ENCODE measurements at regions not wholly inside any gene's neighbourhood (a gene's known extent, or its start where the extent isn't known, plus 50 kb on each side); places are given as distances from the start of the nearest gene placed in this dataset.

DNA sequence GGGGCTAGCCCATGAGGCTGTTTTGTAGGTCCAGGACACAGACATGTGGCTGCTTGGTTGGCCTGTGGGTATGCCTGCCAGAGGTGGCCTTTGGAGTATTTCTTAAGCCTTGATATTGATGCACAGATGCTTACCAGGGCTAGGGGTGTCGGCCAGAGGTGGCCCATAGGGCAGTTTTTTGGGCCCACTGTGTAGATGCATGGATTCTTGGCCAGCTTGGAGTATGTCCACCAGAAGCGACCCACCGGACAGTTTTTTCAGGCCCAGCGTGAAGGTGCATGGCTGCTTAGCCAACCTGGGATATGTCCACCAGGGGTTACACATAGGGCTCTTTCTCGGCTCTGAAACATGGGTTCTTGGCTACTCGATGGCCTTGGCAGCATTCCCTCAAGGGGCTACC is 1199.1 kb downstream of the CNTNAP5 start:
- TF ChIP-seq, protein P1, sequence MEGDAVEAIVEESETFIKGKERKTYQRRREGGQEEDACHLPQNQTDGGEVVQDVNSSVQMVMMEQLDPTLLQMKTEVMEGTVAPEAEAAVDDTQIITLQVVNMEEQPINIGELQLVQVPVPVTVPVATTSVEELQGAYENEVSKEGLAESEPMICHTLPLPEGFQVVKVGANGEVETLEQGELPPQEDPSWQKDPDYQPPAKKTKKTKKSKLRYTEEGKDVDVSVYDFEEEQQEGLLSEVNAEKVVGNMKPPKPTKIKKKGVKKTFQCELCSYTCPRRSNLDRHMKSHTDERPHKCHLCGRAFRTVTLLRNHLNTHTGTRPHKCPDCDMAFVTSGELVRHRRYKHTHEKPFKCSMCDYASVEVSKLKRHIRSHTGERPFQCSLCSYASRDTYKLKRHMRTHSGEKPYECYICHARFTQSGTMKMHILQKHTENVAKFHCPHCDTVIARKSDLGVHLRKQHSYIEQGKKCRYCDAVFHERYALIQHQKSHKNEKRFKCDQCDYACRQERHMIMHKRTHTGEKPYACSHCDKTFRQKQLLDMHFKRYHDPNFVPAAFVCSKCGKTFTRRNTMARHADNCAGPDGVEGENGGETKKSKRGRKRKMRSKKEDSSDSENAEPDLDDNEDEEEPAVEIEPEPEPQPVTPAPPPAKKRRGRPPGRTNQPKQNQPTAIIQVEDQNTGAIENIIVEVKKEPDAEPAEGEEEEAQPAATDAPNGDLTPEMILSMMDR (IDR thresholded peaks at IDR 0.05; ENCODE audit: borderline replicate concordance) = no peak
- Histone ChIP-seq H3K36me3 (no peaks in the 10 kb centered on the region), H3K27ac (replicated peaks) (no peak overlapping the region), H3K27me3 (ENCODE audit: low read depth) (no peaks in the 10 kb centered on the region), H3K4me1 (no peaks in the 10 kb centered on the region), H3K4me3 (no peak overlapping the region), H3K9me3 (replicated peaks) (peaks cover 41% of the 10 kb centered on the region)
- DNase-seq = no peak
- intact Hi-C loops (cut with micrococcal nuclease) = no loop called here

DNA sequence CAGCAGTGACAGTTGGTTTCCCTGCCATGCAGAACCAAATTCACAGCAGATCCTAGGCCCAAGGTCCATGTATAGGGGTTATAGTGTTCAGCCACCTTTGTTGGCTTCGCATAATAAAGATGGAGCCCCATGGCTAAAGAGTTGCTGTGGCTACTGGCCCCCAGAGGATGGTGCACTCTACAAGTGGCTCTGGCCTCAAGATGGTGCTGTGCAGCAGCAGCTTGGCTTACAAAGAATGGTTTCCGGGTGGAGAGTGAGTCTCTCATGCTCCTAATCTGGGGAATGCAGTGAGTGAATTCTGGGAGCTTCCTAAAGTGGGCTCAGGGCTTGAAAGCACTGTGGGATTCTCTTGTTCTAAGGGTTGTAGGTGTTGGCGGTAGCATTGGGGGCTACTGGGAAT is 1199.7 kb downstream of the CNTNAP5 start:
- intact Hi-C loops (cut with micrococcal nuclease) = no loop called here
- H3K4me1 ChIP-seq = no peaks in the 10 kb centered on the region
- no peak for DNase-seq
- H3K9me3 ChIP-seq (replicated peaks) = peaks cover 35% of the 10 kb centered on the region
- H3K36me3 ChIP-seq = no peaks in the 10 kb centered on the region
- no peak overlapping the region for H3K27ac ChIP-seq (replicated peaks)
- no peak overlapping the region for H3K4me3 ChIP-seq
- TF ChIP-seq, protein P1 (IDR thresholded peaks at IDR 0.05; ENCODE audit: borderline replicate concordance) = no peak
- H3K27me3 ChIP-seq (ENCODE audit: low read depth) = no peaks in the 10 kb centered on the region

DNA sequence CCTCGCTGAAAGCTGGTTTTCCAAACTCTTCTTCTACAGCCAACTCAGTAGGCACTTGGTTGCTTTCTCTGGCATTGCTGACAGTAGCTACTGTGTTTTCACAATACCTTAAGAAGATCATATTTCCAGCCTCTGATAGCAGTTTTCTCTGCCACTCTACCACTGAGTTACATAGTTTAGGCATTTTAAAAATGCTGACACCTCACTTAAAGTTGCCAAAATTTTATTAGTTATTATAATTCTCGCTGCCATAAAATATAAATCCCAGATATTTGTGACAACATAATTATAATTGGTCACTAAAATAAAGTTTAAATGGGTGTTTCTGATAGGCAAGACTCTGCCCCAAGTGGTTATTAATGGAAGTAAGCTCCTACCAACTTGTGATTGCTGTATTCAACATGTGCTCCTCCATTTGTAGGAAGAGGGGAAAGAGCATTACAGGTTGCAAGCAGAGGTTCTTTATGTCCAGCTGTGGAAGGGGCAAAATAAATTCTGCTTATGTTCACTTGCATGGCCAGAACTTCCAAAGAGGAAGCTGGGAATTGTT is 1202.8 kb downstream of the CNTNAP5 start:
- intact Hi-C loops (cut with micrococcal nuclease) = no loop called here
- TF ChIP-seq, protein P1 (IDR thresholded peaks at IDR 0.05; ENCODE audit: borderline replicate concordance) = no peak

DNA sequence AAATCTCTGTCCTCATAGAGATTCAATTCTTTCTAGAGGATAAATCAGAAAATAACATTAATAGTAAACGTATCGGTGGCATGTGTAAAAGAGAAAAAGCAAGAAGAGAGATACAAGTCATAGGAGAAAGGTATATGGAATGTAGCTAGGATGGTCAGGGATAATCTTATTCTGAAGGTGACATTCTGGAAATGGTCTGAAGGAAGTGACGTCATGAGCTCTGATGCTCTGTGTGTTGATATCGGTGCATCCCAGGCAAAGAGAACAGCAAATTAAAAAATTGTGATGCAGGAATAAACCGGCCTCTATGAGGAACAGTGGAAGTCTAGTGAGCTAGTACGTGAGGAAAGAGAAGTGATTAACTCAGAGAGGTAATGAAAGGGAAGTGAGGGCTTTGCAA is 1215.8 kb downstream of the CNTNAP5 start:
- no peaks in the 10 kb centered on the region for H3K36me3 ChIP-seq
- no peak overlapping the region for H3K4me3 ChIP-seq
- DNase-seq = no peak
- no peak overlapping the region for H3K27ac ChIP-seq (replicated peaks)
- intact Hi-C loops (cut with micrococcal nuclease) = no loop called here
- no peaks in the 10 kb centered on the region for H3K27me3 ChIP-seq (ENCODE audit: low read depth)
- H3K4me1 ChIP-seq = no peaks in the 10 kb centered on the region
- H3K9me3 ChIP-seq (replicated peaks) = peaks cover 10% of the 10 kb centered on the region
- TF ChIP-seq, protein P1 (IDR thresholded peaks at IDR 0.05; ENCODE audit: borderline replicate concordance) = no peak

More for the DNA sequence above, 1202.8 kb downstream of the CNTNAP5 start:
- H3K27ac ChIP-seq (replicated peaks) = no peak overlapping the region
- no peaks in the 10 kb centered on the region for H3K36me3 ChIP-seq
- H3K4me1 ChIP-seq = no peaks in the 10 kb centered on the region
- H3K4me3 ChIP-seq = no peak overlapping the region
- DNase-seq = no peak
- peaks cover 9% of the 10 kb centered on the region for H3K9me3 ChIP-seq (replicated peaks)
- no peaks in the 10 kb centered on the region for H3K27me3 ChIP-seq (ENCODE audit: low read depth)

DNA sequence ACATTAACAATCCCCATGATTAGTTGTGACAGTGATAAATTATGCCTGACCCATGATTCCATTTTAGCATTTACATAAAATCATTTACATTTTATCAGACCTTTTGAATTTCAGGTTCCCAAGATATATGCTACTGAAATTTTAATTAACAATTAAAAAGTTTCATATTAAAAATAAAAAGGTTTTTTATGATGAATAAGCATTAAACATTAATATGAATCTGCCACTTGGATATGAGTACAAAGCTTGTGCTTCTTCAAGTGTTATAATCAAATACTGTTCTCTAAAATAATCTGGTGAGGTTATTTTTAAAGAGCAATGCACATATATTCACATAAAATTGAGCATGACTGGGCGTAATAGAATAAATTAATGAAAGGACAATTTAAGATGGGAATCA is 1218.0 kb downstream of the CNTNAP5 start:
- H3K9me3 ChIP-seq (replicated peaks) = no peaks in the 10 kb centered on the region
- TF ChIP-seq, protein P1 (IDR thresholded peaks at IDR 0.05; ENCODE audit: borderline replicate concordance) = no peak
- intact Hi-C loops (cut with micrococcal nuclease) = no loop called here

More for the DNA sequence above, 1218.0 kb downstream of the CNTNAP5 start:
- H3K4me3 ChIP-seq = no peak overlapping the region
- H3K4me1 ChIP-seq = no peaks in the 10 kb centered on the region
- no peaks in the 10 kb centered on the region for H3K36me3 ChIP-seq
- no peak overlapping the region for H3K27ac ChIP-seq (replicated peaks)
- H3K27me3 ChIP-seq (ENCODE audit: low read depth) = no peaks in the 10 kb centered on the region
- DNase-seq = no peak

Data from left ventricle myocardium inferior (tissue), 1 donor.